ENCODE measurements at regions not wholly inside any gene's neighbourhood (a gene's known extent, or its start where the extent isn't known, plus 50 kb on each side); places are given as distances from the start of the nearest gene placed in this dataset.

GRCh38 chr22:45061332-45061731 is 51.5 kb upstream of the PHF21B start:
- TF ChIP-seq CTCF (conservative IDR thresholded peaks at IDR 0.05; ENCODE audit: low read depth, low read length) (no peak), EZH2 (IDR thresholded peaks at IDR 0.05; ENCODE audit: borderline replicate concordance, low read depth, low read length, poor library complexity, severe bottlenecking) (no peak)

All from A673 (cell line).